PC-3 (cell line): ENCODE measurements at regions not wholly inside any gene's neighbourhood (a gene's known extent, or its start where the extent isn't known, plus 50 kb on each side); places are given as distances from the start of the nearest gene placed in this dataset.

ENCODE experiments used
- ATAC-seq: fragments of 200-7000 bp; cut with Tn5 transposase; 2 replicates; pipeline ENCODE4 v1.9.1; 2020; ENCODE audit warnings: mild to moderate bottlenecking, moderate library complexity
- BruUV-seq: library from RNA; stranded (reverse); fragments of 400-500 nt; replicated peaks from 2 replicates; lab custom pipeline; 2021; lab: Mats Ljungman, UMichigan
- CTCF ChIA-PET: fragments of 300-600 bp; sonication (Branson Sonifier 250); formaldehyde crosslinking; loops from one replicate; lab custom pipeline; 2022; ENCODE audit warnings: antibody characterized with exemption; lab: Charles Lee
- POLR2A ChIA-PET: fragments of 300-600 bp; sonication (Branson Sonifier 250); formaldehyde crosslinking; loops from one replicate; lab custom pipeline; 2022; ENCODE audit warnings: antibody characterized with exemption; ENCODE audit not compliant: unreplicated experiment; lab: Charles Lee
- DNase-seq: peaks from one replicate; pipeline ENCODE4 v3.0.0-alpha.2; 2015
- H2AFZ ChIP-seq: fragments of 300-600 bp; sonication (generic); 2 replicates; pipeline ENCODE4 v1.6.0; 2016; ENCODE audit warnings: antibody characterized with exemption, low read length
- H3F3A ChIP-seq: fragments of 300-600 bp; sonication (generic); one replicate; pipeline ENCODE4 v1.6.0; 2017; ENCODE audit warnings: antibody characterized with exemption, low read length, control low read depth, mild to moderate bottlenecking; ENCODE audit not compliant: unreplicated experiment
- H3K27ac ChIP-seq: fragments of 300-600 bp; sonication (generic); 2 replicates; pipeline ENCODE4 v1.5.1; 2016; ENCODE audit warnings: mild to moderate bottlenecking, low read length
- H3K27me3 ChIP-seq: fragments of 300-600 bp; sonication (generic); 2 replicates; pipeline ENCODE4 v1.6.1; 2016; ENCODE audit warnings: low read length, mixed read lengths
- H3K36me3 ChIP-seq: fragments of 300-600 bp; sonication (generic); 2 replicates; pipeline ENCODE4 v1.6.1; 2016; ENCODE audit warnings: low read depth, mixed run types, low read length, mixed read lengths
- H3K4me1 ChIP-seq: fragments of 300-600 bp; sonication (generic); 2 replicates; pipeline ENCODE4 v1.5.1; 2016; ENCODE audit warnings: low read length; ENCODE audit not compliant: insufficient read depth
- H3K4me2 ChIP-seq: fragments of 300-600 bp; sonication (generic); 2 replicates; pipeline ENCODE4 v1.6.0; 2016; ENCODE audit warnings: low read length
- H3K4me3 ChIP-seq: fragments of 300-600 bp; sonication (generic); 2 replicates; pipeline ENCODE4 v1.5.1; 2016; ENCODE audit warnings: mild to moderate bottlenecking, low read length, mixed read lengths
- H3K79me2 ChIP-seq: fragments of 300-600 bp; sonication (generic); 2 replicates; pipeline ENCODE4 v1.6.1; 2017; ENCODE audit warnings: low read length, mixed read lengths
- H3K9ac ChIP-seq: fragments of 300-600 bp; sonication (generic); 2 replicates; pipeline ENCODE4 v1.6.0; 2016; ENCODE audit warnings: mild to moderate bottlenecking, low read length
- H3K9me2 ChIP-seq: fragments of 300-600 bp; sonication (generic); replicated peaks from 2 replicates; pipeline ENCODE4 v1.6.1; 2016; ENCODE audit warnings: mixed run types, low read length, mixed read lengths
- H3K9me3 ChIP-seq: fragments of 300-600 bp; sonication (generic); 2 replicates; pipeline ENCODE4 v1.6.1; 2016; ENCODE audit warnings: low read length, mixed read lengths
- H4K20me1 ChIP-seq: fragments of 300-600 bp; sonication (generic); 2 replicates; pipeline ENCODE4 v1.6.1; 2016; ENCODE audit warnings: low read length, mixed read lengths
- CTCF ChIP-seq: fragments of 300-600 bp; sonication (generic); conservative IDR thresholded peaks from 2 replicates; pipeline ENCODE4 v1.5.1; 2017; ENCODE audit warnings: antibody characterized with exemption, low read depth, mild to moderate bottlenecking, low read length
- EZH2 ChIP-seq: fragments of 300-600 bp; sonication (generic); IDR thresholded peaks from one replicate; pipeline ENCODE4 v1.6.1; 2017; ENCODE audit warnings: antibody characterized with exemption, mild to moderate bottlenecking, low read length; ENCODE audit not compliant: unreplicated experiment
- EZH2phosphoT487 ChIP-seq: fragments of 300-600 bp; sonication (generic); IDR thresholded peaks from 2 replicates; pipeline ENCODE4 v1.6.1; 2018; ENCODE audit warnings: mild to moderate bottlenecking, antibody characterized with exemption, low read length, borderline replicate concordance
- intact Hi-C: fragments of 100-400 bp; cut with micrococcal nuclease; formaldehyde crosslinking; loops from 2 replicates; pipeline ENCODE4 v1.9.0; 2023

DNA sequence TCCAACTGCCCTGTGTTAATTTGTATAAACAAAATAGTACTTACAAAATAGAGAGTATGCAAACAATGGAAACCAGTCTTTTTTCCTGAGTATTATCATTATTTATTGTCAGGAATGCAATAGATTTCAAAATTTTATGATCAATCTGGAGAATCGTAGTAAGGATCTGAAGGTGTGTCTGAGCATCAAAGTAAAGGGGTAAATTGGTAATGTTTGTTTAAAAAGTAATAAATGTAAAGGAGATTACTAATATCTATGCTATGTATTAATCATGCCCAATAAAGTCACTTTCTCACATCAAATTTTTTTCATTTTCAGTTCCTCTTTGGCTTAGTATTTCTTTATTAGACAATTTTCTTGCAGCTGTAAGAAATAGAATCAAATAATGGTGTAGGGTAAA, 1507.1 kb upstream of the PCDH7 start:
- Histone ChIP-seq H3K4me1 (peaks cover 13% of the 10 kb centered on the region), H3K9me3 (no peaks in the 10 kb centered on the region), H3K9ac (no peak overlapping the region), H3K9me2 (no peaks in the 10 kb centered on the region), H4K20me1 (no peaks in the 10 kb centered on the region), H3K4me2 (peak overlapping the region; percentile 16; the same call in 1 of the 2 replicates), H3K27ac (peak overlapping the region; percentile 73), H3F3A (no peaks in the 10 kb centered on the region), H3K79me2 (no peaks in the 10 kb centered on the region), H3K4me3 (no peak overlapping the region), H2AFZ (no peak overlapping the region), H3K27me3 (no peaks in the 10 kb centered on the region), H3K36me3 (no peaks in the 10 kb centered on the region)
- intact Hi-C loops: loop anchor here (1.0 kb wide), 1 partner anchor 63 kb away; no protein-coding TSS in a partner anchor
- DNase-seq: peak; percentile 66
- ChIA-PET CTCF (no interaction called here), POLR2A (no interaction called here)
- ATAC-seq: peak; percentile 70
- TF ChIP-seq EZH2phosphoT487 (no peak), EZH2 (no peak), CTCF (no peak)
- no TSS peak for BruUV-seq

GRCh38 chr4:29220761-29221160, 1499.4 kb upstream of the PCDH7 start:
- intact Hi-C loops: no loop called here

More at GRCh38 chr4:29220761-29221160, 1499.4 kb upstream of the PCDH7 start:
- no peaks in the 10 kb centered on the region for H3K27me3 ChIP-seq
- H3K9me3 ChIP-seq: no peaks in the 10 kb centered on the region
- no peaks in the 10 kb centered on the region for H4K20me1 ChIP-seq
- H3K9ac ChIP-seq: no peak overlapping the region
- H3K4me3 ChIP-seq: no peak overlapping the region
- no peaks in the 10 kb centered on the region for H3K79me2 ChIP-seq
- no peaks in the 10 kb centered on the region for H3K4me1 ChIP-seq
- H3K9me2 ChIP-seq: no peaks in the 10 kb centered on the region
- no TSS peak for BruUV-seq
- no peaks in the 10 kb centered on the region for H3F3A ChIP-seq
- ATAC-seq (no peak), DNase-seq (no peak)
- ChIA-PET POLR2A (interaction anchor here (0.6 kb wide), 2 partner anchors 26 to 1244 kb away, joined by 6 to 9 read pairs; no protein-coding TSS in a partner anchor), CTCF (no interaction called here)
- no peak overlapping the region for H2AFZ ChIP-seq
- H3K4me2 ChIP-seq: no peak overlapping the region
- no peaks in the 10 kb centered on the region for H3K36me3 ChIP-seq
- TF ChIP-seq CTCF (no peak), EZH2phosphoT487 (no peak), EZH2 (no peak)
- H3K27ac ChIP-seq: no peak overlapping the region
